ENCODE measurements at regions not wholly inside any gene's neighbourhood (a gene's known extent, or its start where the extent isn't known, plus 50 kb on each side); places are given as distances from the start of the nearest gene placed in this dataset.

DNA sequence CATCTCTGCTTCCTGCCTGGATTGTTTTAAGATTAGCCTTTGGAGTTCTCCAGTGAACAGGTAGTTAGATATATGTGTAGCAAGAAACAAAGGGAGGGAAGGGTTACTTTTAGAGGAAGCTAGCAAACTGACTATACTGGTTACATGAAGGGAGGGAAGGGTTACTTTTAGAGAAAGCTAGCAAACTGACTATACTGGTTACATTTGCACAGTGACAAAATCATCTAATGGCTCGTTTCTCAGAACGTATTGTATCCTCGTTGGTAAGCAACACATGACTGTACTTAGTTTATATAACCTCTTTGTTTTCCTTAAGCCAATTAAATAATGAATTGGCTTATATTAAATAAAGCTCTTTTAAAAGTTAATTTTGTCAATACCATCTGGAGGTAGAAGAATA lies 540.9 kb downstream of the EPM2A start:
- peaks cover 0 to 4% of the 10 kb centered on the region in 2 experiments; a peak in 1 of 4 replicates for H3K4me1 Mint-ChIP-seq
- DNase-seq: no peak
- H3K27ac Mint-ChIP-seq: no peak overlapping the region
- WGBS (ENCODE audit: extremely low coverage, insufficient read length, low lambda C conversion rate): no CpG with 5 or more reads among the region's 3 CpGs
- Histone ChIP-seq H2BK20ac (ENCODE audit: low read depth, low read length, poor library complexity, severe bottlenecking) (no peak overlapping the region), H3K4ac (ENCODE audit: low read depth, low read length) (no peak overlapping the region), H3T11ph (ENCODE audit: low read length) (no peak overlapping the region), H4K8ac (replicated peaks; ENCODE audit: insufficient read length, low read depth, low read length) (no peak overlapping the region), H3K23me2 (ENCODE audit: insufficient read length, low read depth, low read length, poor library complexity, severe bottlenecking) (no peaks in the 10 kb centered on the region), H3K4me2 (ENCODE audit: insufficient read depth, insufficient read length, low read length) (no peak overlapping the region), H4K5ac (ENCODE audit: insufficient read length, low read depth, low read length) (no peak overlapping the region), H3K4me1 (ENCODE audit: insufficient read depth, low read length) (no peaks in the 10 kb centered on the region), H2BK12ac (ENCODE audit: insufficient read length, low read depth, low read length) (no peak overlapping the region), H2AK5ac (ENCODE audit: insufficient read length, low read length) (no peak overlapping the region), H4K20me1 (ENCODE audit: control insufficient read depth, insufficient read depth, insufficient read length) (no peaks in the 10 kb centered on the region), H3K9ac (ENCODE audit: extremely low read depth, insufficient read length, low read length) (no peak overlapping the region), H3K14ac (ENCODE audit: insufficient read depth, low read length) (no peak overlapping the region), H4K91ac (ENCODE audit: insufficient read length, low read depth, low read length) (no peak overlapping the region), H3K9me3 (ENCODE audit: control insufficient read depth, low read depth, low read length) (no peaks in the 10 kb centered on the region), H2BK5ac (ENCODE audit: insufficient read length, low read length) (no peak overlapping the region), H2BK15ac (ENCODE audit: low read depth, low read length) (no peak overlapping the region), H3K56ac (ENCODE audit: insufficient read length, low read depth, low read length) (no peak overlapping the region), H3K27ac (ENCODE audit: insufficient read length, low read depth, low read length) (no peak overlapping the region), H3K79me2 (ENCODE audit: insufficient read depth, low read length) (no peaks in the 10 kb centered on the region), H2BK120ac (ENCODE audit: low read depth, low read length, poor library complexity, severe bottlenecking) (no peak overlapping the region), H3K18ac (ENCODE audit: insufficient read length, low read depth, low read length) (no peak overlapping the region), H3K79me1 (ENCODE audit: insufficient read depth, low read depth, low read length, poor library complexity, severe bottlenecking) (no peaks in the 10 kb centered on the region), H3K27me3 (ENCODE audit: insufficient read depth, low read length) (no peaks in the 10 kb centered on the region), H2AFZ (ENCODE audit: low read length) (no peak overlapping the region), H3K23ac (ENCODE audit: insufficient read length, low read depth, low read length) (no peak overlapping the region)
- no peaks in the 10 kb centered on the region for H3K36me3 Mint-ChIP-seq (ENCODE audit: insufficient read depth in 1 of 3, low read depth in 3 of 3)
- no peaks in the 10 kb centered on the region for H3K9me3 Mint-ChIP-seq
- TF ChIP-seq, protein P1, sequence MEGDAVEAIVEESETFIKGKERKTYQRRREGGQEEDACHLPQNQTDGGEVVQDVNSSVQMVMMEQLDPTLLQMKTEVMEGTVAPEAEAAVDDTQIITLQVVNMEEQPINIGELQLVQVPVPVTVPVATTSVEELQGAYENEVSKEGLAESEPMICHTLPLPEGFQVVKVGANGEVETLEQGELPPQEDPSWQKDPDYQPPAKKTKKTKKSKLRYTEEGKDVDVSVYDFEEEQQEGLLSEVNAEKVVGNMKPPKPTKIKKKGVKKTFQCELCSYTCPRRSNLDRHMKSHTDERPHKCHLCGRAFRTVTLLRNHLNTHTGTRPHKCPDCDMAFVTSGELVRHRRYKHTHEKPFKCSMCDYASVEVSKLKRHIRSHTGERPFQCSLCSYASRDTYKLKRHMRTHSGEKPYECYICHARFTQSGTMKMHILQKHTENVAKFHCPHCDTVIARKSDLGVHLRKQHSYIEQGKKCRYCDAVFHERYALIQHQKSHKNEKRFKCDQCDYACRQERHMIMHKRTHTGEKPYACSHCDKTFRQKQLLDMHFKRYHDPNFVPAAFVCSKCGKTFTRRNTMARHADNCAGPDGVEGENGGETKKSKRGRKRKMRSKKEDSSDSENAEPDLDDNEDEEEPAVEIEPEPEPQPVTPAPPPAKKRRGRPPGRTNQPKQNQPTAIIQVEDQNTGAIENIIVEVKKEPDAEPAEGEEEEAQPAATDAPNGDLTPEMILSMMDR (conservative IDR thresholded peaks at IDR 0.05): no peak
- H3K4me3 Mint-ChIP-seq: no peak overlapping the region
- H3K27me3 Mint-ChIP-seq (ENCODE audit: low read depth): no peaks in the 10 kb centered on the region

Measured in H9 (cell line).